HUDEP-2 (cell line): ENCODE measurements at regions not wholly inside any gene's neighbourhood (a gene's known extent, or its start where the extent isn't known, plus 50 kb on each side); places are given as distances from the start of the nearest gene placed in this dataset.

ENCODE experiments used
- DNase-seq, 76 experiments: peaks; one replicate each; lab custom pipeline; 2025; ENCODE audit not compliant: unreplicated experiment in 76 of 76; lab: John Stamatoyannopoulos, UW

- no peak for DNase-seq
Observed at GRCh38 chr10:3419719-3420495, 247.3 kb upstream of the PITRM1 start.

- no peak for DNase-seq
Observed at GRCh38 chr10:3418926-3419325, 246.3 kb upstream of the PITRM1 start.

DNA sequence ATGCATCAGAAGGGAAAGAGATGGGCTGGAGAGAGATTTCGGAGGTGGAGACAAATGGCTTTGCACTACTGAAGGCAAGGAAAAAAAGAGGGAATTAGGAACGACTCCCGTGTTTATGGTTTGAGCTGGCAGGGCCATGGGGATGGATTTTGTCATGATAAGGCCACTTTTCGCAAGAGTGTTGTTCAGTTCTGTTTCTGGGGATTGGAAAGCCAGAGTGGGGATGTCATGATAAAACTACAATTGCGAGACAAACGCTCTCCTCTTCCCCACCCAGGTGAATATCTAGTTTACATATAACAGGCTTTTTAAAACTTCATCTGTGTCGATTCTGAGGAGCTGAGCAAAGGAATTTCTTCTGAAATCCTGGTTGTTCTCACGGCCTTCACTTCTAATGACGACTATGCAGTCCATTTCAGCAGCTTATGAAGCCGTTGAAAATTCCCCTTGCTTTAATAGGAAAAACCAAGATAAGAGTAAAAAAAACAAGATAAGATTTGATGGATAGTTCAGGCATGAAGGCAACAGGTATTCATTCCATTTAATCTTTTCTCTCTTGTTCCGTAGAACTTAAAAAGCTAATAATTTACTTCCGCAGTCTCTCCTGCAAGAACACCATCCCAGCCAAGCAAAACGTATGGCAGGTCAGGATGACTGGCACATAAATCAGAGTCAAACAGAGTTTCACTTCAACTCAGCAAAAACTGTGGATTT is 245.6 kb upstream of the PITRM1 start:
- DNase-seq: no peak

- DNase-seq: no peak
Observed at GRCh38 chr10:3417096-3417495, 244.5 kb upstream of the PITRM1 start.

GRCh38 chr10:3415878-3416605 is 243.5 kb upstream of the PITRM1 start:
- DNase-seq: no peak

- DNase-seq: no peak
Observed at GRCh38 chr10:3415038-3415736, 242.6 kb upstream of the PITRM1 start.

DNA sequence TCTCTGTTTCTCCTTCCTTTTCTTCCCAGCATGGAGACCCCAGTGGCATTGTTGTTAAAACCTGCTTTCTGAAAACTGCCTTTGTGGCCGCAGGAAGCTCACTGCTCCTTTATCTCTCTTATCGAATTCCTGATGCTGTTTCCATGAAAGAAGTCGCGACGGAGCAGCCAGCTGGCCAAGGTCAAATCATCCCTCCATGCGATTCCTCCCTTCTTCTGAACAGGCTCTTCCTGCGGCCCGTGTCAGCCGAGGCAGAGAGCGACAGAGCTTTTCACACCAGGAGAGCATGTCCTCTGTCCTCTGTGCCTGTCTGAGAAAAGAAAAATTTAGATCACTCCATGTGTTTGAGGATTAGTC is 242.1 kb upstream of the PITRM1 start:
- DNase-seq: no peak

GRCh38 chr10:3413937-3414666 is 241.5 kb upstream of the PITRM1 start:
- no peak for DNase-seq

- DNase-seq: no peak
Observed at GRCh38 chr10:3412646-3413045, 240.1 kb upstream of the PITRM1 start.

DNA sequence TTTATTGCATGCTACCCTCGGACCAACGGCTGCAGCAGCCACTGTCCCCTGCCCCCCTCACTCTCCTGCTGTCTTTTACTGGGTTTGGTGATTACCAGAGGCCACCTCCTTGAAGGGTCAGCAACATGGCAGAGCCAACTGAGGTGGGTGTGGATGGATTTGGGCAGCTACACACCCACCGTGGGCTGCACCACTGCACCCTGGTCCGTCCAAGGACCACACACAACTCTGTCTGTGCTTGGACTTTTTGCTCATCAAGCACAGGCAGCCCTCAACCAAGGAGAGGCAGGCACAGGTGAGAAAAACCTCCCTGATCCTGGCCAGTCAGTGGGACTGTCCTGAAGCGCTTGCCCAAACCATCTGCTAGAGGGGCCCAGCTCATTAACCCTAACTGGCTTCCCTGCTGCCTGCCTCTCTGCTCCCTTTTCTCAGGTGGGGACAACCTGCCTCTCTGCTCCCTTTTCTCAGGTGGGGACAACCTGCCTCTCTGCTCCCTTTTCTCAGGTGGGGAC is 239.5 kb upstream of the PITRM1 start:
- DNase-seq: no peak

DNA sequence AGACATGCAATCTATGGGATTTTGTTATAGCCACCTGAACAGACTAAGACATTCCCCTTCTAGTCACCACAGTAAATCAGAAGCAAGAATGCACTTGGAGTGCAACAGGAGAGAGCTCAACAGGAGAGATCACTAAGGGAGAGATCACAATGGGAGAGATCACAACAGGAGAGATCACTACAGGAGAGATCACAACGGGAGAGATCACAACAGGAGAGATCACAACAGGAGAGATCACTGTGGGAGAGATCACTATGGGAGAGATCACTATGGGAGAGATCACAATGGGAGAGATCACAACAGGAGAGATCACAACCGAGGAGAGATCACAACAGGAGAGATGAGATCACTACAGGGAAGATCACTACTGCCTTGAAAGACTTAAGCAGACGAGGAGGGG is 238.5 kb upstream of the PITRM1 start:
- no peak for DNase-seq

- DNase-seq: no peak
Observed at GRCh38 chr10:3409928-3410327, 237.3 kb upstream of the PITRM1 start.

DNA sequence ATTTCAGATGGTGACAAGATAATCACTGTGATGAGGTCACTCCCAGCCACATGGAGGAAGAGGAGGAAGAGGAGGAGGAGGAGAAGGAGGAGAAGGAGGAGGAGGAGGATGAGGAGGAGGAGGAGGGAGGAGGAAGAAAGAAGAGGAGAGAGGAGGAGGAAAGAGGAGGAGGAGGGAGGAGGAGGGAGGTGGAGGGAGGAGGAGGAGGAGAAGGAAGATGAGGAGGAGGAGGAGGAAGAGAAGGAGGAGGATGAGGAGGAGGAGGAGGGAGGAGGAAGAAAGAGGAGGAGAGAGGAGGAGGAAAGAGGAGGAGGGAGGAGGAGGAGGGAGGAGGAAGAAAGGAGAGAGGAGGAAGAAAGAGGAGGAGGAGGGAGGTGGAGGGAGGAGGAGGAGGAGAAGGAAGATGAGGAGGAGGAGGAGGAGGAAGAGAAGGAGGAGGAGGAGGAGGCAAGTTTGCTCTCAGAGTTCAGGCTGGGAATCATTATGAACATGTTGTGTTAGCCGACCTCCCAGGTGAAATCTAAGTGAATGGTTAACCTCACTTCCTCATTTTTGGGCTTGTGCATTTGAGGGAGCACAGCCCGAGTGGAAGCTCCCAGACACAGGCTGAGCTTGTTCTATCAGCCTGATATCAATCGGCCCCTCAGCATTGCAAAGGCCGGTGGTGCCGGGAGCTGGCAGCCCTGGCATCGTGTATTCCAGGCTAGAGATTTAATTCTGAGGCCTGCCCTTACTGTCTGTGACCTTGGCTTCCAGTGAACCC is 236.2 kb upstream of the PITRM1 start:
- DNase-seq: no peak

- DNase-seq: no peak
Observed at GRCh38 chr10:3407208-3407607, 234.6 kb upstream of the PITRM1 start.

DNA sequence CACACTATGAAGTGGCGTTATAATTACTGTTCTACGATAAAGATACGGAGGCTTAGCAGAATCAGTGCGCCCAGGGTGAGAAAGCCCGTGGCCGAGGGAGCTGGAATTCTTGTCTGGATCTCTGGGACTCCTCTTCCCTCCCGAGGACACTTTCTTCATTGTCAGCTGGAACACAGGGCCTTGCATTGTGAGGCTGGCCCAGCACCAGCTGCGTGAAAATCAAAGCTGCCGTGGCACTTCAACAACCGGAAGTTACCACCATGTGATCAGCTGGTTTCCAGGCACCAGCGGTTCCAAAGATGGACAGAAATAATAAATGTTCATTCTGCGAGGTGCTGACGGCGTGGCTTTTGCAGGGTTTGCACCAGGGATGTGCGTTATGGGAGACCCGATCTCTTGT is 234.0 kb upstream of the PITRM1 start:
- DNase-seq: no peak

DNA sequence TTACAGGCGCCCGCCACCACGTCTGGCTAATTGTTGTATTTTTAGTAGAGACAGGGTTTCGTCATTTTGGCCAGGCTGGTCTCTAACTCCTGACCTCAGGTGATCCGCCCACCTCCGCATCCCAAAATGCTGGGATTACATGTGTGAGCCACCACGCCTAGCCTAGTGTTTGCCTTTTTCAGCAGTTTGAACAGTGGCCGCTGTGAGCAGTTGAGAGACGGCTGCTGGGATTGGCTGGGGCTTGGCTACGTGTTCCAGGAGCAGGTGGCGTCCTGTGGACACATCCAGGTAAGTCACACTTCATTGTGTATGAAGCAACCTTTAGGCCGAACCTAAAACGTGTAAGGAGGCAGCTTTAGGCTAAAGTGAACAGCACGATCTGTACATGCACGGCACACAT is 231.8 kb upstream of the PITRM1 start:
- DNase-seq: no peak

- DNase-seq: no peak
Observed at GRCh38 chr10:3402187-3402751, 229.7 kb upstream of the PITRM1 start.

DNA sequence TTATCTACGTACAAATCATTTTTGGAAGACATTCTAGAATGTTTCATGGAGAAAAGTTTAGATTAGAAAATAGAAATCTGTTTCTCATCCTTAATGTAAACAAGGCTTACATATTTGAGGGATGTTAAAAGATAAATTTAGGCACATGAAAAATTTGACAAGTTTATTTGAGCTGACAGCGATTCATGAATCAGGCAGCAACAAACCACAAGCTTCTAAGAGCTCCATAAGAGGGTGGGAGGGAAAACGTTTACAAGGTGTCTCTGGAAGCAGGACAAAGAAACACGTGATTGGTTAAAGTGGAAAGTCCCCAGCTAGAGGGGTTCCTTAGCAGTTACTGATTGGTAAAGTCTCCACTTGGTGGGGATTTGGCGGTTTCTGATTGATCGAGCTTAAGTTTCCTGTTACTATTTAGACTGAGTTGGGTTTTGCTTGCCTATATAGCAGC is 228.9 kb upstream of the PITRM1 start:
- DNase-seq: no peak

- no peak for DNase-seq
Observed at GRCh38 chr10:3400348-3400747, 227.8 kb upstream of the PITRM1 start.
